GM23338 (cell line): ENCODE measurements at regions not wholly inside any gene's neighbourhood (a gene's known extent, or its start where the extent isn't known, plus 50 kb on each side); places are given as distances from the start of the nearest gene placed in this dataset.

Experiments used
- ATAC-seq: fragments of 200-7000 bp; cut with Tn5 transposase; 3 replicates; pipeline ENCODE4 v1.9.1; 2020
- DNase-seq: peaks from one replicate; pipeline ENCODE4 v3.0.0-alpha.2; 2015; ENCODE audit warnings: low spot score
- H2AFZ ChIP-seq: fragments of 200-600 bp; sonication (generic); 2 replicates; pipeline ENCODE4 v1.8.0; 2016; ENCODE audit warnings: antibody characterized with exemption, mild to moderate bottlenecking, moderate library complexity
- H3F3A ChIP-seq: fragments of 200-600 bp; sonication (generic); replicated peaks from 2 replicates; pipeline ENCODE4 v1.8.0; 2017; ENCODE audit warnings: antibody characterized with exemption, mixed run types, low read depth
- H3K27ac ChIP-seq: fragments of 200-600 bp; sonication (generic); 2 replicates; pipeline ENCODE4 v1.6.1; 2016; ENCODE audit warnings: low read depth
- H3K27me3 ChIP-seq: fragments of 200-600 bp; sonication (generic); 2 replicates; pipeline ENCODE4 v1.8.0; 2016; ENCODE audit warnings: mild to moderate bottlenecking, mixed run types, moderate library complexity; ENCODE audit not compliant: insufficient read depth
- H3K36me3 ChIP-seq: fragments of 200-600 bp; sonication (generic); 2 replicates; pipeline ENCODE4 v1.8.0; 2016; ENCODE audit warnings: mild to moderate bottlenecking; ENCODE audit not compliant: insufficient read depth
- H3K4me1 ChIP-seq: fragments of 200-600 bp; sonication (generic); 2 replicates; pipeline ENCODE4 v1.8.0; 2016; ENCODE audit warnings: mild to moderate bottlenecking, moderate library complexity; ENCODE audit not compliant: insufficient read depth
- H3K4me2 ChIP-seq: fragments of 200-600 bp; sonication (generic); 2 replicates; pipeline ENCODE4 v1.7.1; 2017; ENCODE audit warnings: mixed run types
- H3K4me3 ChIP-seq: fragments of 200-600 bp; sonication (generic); 2 replicates; pipeline ENCODE4 v1.6.1; 2016; ENCODE audit warnings: mixed run types
- H3K79me2 ChIP-seq: fragments of 200-600 bp; sonication (generic); replicated peaks from 2 replicates; pipeline ENCODE4 v1.8.0; 2017; ENCODE audit warnings: mild to moderate bottlenecking; ENCODE audit not compliant: insufficient read depth
- H3K9me2 ChIP-seq: fragments of 200-600 bp; sonication (generic); 2 replicates; pipeline ENCODE4 v1.8.0; 2017; ENCODE audit not compliant: insufficient read depth
- H4K20me1 ChIP-seq: fragments of 200-600 bp; sonication (generic); replicated peaks from 2 replicates; pipeline ENCODE4 v1.8.0; 2017; ENCODE audit warnings: mild to moderate bottlenecking; ENCODE audit not compliant: insufficient read depth
- H3K27ac Mint-ChIP-seq: 2 replicates; pipeline ENCODE4 v1.8.0; 2020; ENCODE audit warnings: inconsistent platforms, mild to moderate bottlenecking, moderate library complexity, mixed read lengths
- H3K27me3 Mint-ChIP-seq: 3 replicates; pipeline ENCODE4 v1.8.0; 2022; ENCODE audit warnings: low read depth, mild to moderate bottlenecking, moderate library complexity, mixed read lengths, inconsistent platforms; ENCODE audit not compliant: insufficient read depth, poor library complexity
- H3K36me3 Mint-ChIP-seq: 3 replicates; pipeline ENCODE4 v1.8.0; 2021; ENCODE audit warnings: low read depth, mild to moderate bottlenecking, inconsistent platforms, moderate library complexity, mixed read lengths
- H3K4me1 Mint-ChIP-seq: 3 replicates; pipeline ENCODE4 v1.8.0; 2020; ENCODE audit warnings: mild to moderate bottlenecking, inconsistent platforms, mixed read lengths
- H3K4me3 Mint-ChIP-seq: 3 replicates; pipeline ENCODE4 v1.8.0; 2021; ENCODE audit warnings: moderate library complexity, mild to moderate bottlenecking, inconsistent platforms, mixed read lengths
- H3K9me3 Mint-ChIP-seq: 3 replicates; pipeline ENCODE4 v1.8.0; 2020; ENCODE audit warnings: moderate library complexity, mild to moderate bottlenecking, inconsistent platforms, mixed read lengths
- CREB1 ChIP-seq: fragments of 250-450 bp; sonication (Bioruptor Pico); IDR thresholded peaks from 2 replicates; pipeline ENCODE4 v1.5.0; 2020; ENCODE audit warnings: low read depth, mild to moderate bottlenecking, moderate library complexity
- EZH2 ChIP-seq: fragments of 200-600 bp; sonication (generic); IDR thresholded peaks from one replicate; pipeline ENCODE4 v1.8.0; 2017; ENCODE audit warnings: antibody characterized with exemption, mild to moderate bottlenecking, low read depth; ENCODE audit not compliant: unreplicated experiment
- EZH2phosphoT487 ChIP-seq: fragments of 200-600 bp; sonication (generic); IDR thresholded peaks from one replicate; pipeline ENCODE4 v1.8.1; 2018; ENCODE audit warnings: antibody characterized with exemption; ENCODE audit not compliant: unreplicated experiment
- JUNB ChIP-seq: IDR thresholded peaks from one replicate; pipeline ENCODE4 v1.6.1; 2016; ENCODE audit warnings: antibody characterized with exemption; ENCODE audit not compliant: unreplicated experiment
- NANOG ChIP-seq: IDR thresholded peaks from 2 replicates; pipeline ENCODE4 v1.6.1; 2016; ENCODE audit warnings: antibody characterized with exemption, borderline replicate concordance
- POLR2AphosphoS5 ChIP-seq: IDR thresholded peaks from 2 replicates; pipeline ENCODE4 v1.6.1; 2016; ENCODE audit warnings: antibody characterized with exemption, low read depth
- STAT1 ChIP-seq: IDR thresholded peaks from one replicate; pipeline ENCODE4 v1.6.1; 2016; ENCODE audit warnings: antibody characterized with exemption; ENCODE audit not compliant: unreplicated experiment
- ZNF114 ChIP-seq: fragments of 250-450 bp; sonication (Bioruptor Pico); IDR thresholded peaks from 2 replicates; pipeline ENCODE4 v1.5.0; 2020; ENCODE audit warnings: mild to moderate bottlenecking, moderate library complexity
- ZNF331 ChIP-seq: fragments of 250-450 bp; sonication (Bioruptor Pico); IDR thresholded peaks from 2 replicates; pipeline ENCODE4 v1.5.0; 2020; ENCODE audit warnings: low read depth, mild to moderate bottlenecking, moderate library complexity
- TF ChIP-seq, protein P1 (sequence below), 2 experiments: fragments of 200-600 bp in 1 of 2; sonication (generic) in 1 of 2; conservative IDR thresholded peaks; 2 replicates each; pipeline versions ENCODE4 v1.5.1 to v1.6.1; 2016 to 2017; ENCODE audit warnings: antibody characterized with exemption in 2 of 2, low read depth in 2 of 2, mild to moderate bottlenecking in 2 of 2, moderate library complexity in 1 of 2
- TF ChIP-seq, protein P2 (sequence below): IDR thresholded peaks from one replicate; pipeline ENCODE4 v1.6.1; 2018; ENCODE audit warnings: antibody characterized with exemption; ENCODE audit not compliant: unreplicated experiment
- TF ChIP-seq, protein P3 (sequence below): IDR thresholded peaks from 2 replicates; pipeline ENCODE4 v1.6.1; 2016; ENCODE audit warnings: antibody characterized with exemption
- TF ChIP-seq, protein P4 (sequence below): fragments of 250-450 bp; sonication (Bioruptor Pico); IDR thresholded peaks from 2 replicates; pipeline ENCODE4 v1.5.0; 2020; ENCODE audit warnings: mild to moderate bottlenecking, moderate library complexity

DNA sequence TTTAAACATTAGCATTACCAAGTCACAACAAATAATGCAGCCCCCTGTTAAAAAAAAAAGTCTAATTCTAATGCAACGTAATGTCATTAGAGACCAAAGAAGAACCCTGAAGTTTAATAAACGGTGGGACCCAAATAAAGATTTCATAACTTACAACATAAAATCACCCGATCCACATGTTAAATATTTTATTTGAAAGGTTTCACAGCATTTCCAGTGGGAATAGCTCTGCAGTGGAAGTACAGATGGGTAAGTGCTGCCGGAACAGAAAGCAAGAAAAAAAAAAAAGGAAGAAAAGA is 320.6 kb upstream of the ZMIZ1 start:
- H3F3A ChIP-seq = no peaks in the 10 kb centered on the region
- no peak overlapping the region for H3K4me3 Mint-ChIP-seq
- peaks cover 11% of the 10 kb centered on the region for H3K27me3 Mint-ChIP-seq
- no peak overlapping the region for H3K27ac ChIP-seq
- no peak overlapping the region for H3K4me2 ChIP-seq
- no peaks in the 10 kb centered on the region for H3K4me1 ChIP-seq
- no peaks in the 10 kb centered on the region for H3K79me2 ChIP-seq
- TF ChIP-seq, protein P1, sequence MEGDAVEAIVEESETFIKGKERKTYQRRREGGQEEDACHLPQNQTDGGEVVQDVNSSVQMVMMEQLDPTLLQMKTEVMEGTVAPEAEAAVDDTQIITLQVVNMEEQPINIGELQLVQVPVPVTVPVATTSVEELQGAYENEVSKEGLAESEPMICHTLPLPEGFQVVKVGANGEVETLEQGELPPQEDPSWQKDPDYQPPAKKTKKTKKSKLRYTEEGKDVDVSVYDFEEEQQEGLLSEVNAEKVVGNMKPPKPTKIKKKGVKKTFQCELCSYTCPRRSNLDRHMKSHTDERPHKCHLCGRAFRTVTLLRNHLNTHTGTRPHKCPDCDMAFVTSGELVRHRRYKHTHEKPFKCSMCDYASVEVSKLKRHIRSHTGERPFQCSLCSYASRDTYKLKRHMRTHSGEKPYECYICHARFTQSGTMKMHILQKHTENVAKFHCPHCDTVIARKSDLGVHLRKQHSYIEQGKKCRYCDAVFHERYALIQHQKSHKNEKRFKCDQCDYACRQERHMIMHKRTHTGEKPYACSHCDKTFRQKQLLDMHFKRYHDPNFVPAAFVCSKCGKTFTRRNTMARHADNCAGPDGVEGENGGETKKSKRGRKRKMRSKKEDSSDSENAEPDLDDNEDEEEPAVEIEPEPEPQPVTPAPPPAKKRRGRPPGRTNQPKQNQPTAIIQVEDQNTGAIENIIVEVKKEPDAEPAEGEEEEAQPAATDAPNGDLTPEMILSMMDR (conservative IDR thresholded peaks at IDR 0.05; ENCODE audit: low read depth in 2 of 2) = no peak
- TF ChIP-seq POLR2AphosphoS5 = no peak
- TF ChIP-seq, protein P2, sequence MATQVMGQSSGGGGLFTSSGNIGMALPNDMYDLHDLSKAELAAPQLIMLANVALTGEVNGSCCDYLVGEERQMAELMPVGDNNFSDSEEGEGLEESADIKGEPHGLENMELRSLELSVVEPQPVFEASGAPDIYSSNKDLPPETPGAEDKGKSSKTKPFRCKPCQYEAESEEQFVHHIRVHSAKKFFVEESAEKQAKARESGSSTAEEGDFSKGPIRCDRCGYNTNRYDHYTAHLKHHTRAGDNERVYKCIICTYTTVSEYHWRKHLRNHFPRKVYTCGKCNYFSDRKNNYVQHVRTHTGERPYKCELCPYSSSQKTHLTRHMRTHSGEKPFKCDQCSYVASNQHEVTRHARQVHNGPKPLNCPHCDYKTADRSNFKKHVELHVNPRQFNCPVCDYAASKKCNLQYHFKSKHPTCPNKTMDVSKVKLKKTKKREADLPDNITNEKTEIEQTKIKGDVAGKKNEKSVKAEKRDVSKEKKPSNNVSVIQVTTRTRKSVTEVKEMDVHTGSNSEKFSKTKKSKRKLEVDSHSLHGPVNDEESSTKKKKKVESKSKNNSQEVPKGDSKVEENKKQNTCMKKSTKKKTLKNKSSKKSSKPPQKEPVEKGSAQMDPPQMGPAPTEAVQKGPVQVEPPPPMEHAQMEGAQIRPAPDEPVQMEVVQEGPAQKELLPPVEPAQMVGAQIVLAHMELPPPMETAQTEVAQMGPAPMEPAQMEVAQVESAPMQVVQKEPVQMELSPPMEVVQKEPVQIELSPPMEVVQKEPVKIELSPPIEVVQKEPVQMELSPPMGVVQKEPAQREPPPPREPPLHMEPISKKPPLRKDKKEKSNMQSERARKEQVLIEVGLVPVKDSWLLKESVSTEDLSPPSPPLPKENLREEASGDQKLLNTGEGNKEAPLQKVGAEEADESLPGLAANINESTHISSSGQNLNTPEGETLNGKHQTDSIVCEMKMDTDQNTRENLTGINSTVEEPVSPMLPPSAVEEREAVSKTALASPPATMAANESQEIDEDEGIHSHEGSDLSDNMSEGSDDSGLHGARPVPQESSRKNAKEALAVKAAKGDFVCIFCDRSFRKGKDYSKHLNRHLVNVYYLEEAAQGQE = no peak
- TF ChIP-seq JUNB = no peak
- no peak for TF ChIP-seq EZH2
- TF ChIP-seq ZNF331 (CRISPR knock-in tag) = no peak
- TF ChIP-seq EZH2phosphoT487 = no peak
- TF ChIP-seq CREB1 = no peak
- TF ChIP-seq, protein P3, sequence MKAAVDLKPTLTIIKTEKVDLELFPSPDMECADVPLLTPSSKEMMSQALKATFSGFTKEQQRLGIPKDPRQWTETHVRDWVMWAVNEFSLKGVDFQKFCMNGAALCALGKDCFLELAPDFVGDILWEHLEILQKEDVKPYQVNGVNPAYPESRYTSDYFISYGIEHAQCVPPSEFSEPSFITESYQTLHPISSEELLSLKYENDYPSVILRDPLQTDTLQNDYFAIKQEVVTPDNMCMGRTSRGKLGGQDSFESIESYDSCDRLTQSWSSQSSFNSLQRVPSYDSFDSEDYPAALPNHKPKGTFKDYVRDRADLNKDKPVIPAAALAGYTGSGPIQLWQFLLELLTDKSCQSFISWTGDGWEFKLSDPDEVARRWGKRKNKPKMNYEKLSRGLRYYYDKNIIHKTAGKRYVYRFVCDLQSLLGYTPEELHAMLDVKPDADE = no peak
- TF ChIP-seq STAT1 = no peak
- TF ChIP-seq, protein P4, sequence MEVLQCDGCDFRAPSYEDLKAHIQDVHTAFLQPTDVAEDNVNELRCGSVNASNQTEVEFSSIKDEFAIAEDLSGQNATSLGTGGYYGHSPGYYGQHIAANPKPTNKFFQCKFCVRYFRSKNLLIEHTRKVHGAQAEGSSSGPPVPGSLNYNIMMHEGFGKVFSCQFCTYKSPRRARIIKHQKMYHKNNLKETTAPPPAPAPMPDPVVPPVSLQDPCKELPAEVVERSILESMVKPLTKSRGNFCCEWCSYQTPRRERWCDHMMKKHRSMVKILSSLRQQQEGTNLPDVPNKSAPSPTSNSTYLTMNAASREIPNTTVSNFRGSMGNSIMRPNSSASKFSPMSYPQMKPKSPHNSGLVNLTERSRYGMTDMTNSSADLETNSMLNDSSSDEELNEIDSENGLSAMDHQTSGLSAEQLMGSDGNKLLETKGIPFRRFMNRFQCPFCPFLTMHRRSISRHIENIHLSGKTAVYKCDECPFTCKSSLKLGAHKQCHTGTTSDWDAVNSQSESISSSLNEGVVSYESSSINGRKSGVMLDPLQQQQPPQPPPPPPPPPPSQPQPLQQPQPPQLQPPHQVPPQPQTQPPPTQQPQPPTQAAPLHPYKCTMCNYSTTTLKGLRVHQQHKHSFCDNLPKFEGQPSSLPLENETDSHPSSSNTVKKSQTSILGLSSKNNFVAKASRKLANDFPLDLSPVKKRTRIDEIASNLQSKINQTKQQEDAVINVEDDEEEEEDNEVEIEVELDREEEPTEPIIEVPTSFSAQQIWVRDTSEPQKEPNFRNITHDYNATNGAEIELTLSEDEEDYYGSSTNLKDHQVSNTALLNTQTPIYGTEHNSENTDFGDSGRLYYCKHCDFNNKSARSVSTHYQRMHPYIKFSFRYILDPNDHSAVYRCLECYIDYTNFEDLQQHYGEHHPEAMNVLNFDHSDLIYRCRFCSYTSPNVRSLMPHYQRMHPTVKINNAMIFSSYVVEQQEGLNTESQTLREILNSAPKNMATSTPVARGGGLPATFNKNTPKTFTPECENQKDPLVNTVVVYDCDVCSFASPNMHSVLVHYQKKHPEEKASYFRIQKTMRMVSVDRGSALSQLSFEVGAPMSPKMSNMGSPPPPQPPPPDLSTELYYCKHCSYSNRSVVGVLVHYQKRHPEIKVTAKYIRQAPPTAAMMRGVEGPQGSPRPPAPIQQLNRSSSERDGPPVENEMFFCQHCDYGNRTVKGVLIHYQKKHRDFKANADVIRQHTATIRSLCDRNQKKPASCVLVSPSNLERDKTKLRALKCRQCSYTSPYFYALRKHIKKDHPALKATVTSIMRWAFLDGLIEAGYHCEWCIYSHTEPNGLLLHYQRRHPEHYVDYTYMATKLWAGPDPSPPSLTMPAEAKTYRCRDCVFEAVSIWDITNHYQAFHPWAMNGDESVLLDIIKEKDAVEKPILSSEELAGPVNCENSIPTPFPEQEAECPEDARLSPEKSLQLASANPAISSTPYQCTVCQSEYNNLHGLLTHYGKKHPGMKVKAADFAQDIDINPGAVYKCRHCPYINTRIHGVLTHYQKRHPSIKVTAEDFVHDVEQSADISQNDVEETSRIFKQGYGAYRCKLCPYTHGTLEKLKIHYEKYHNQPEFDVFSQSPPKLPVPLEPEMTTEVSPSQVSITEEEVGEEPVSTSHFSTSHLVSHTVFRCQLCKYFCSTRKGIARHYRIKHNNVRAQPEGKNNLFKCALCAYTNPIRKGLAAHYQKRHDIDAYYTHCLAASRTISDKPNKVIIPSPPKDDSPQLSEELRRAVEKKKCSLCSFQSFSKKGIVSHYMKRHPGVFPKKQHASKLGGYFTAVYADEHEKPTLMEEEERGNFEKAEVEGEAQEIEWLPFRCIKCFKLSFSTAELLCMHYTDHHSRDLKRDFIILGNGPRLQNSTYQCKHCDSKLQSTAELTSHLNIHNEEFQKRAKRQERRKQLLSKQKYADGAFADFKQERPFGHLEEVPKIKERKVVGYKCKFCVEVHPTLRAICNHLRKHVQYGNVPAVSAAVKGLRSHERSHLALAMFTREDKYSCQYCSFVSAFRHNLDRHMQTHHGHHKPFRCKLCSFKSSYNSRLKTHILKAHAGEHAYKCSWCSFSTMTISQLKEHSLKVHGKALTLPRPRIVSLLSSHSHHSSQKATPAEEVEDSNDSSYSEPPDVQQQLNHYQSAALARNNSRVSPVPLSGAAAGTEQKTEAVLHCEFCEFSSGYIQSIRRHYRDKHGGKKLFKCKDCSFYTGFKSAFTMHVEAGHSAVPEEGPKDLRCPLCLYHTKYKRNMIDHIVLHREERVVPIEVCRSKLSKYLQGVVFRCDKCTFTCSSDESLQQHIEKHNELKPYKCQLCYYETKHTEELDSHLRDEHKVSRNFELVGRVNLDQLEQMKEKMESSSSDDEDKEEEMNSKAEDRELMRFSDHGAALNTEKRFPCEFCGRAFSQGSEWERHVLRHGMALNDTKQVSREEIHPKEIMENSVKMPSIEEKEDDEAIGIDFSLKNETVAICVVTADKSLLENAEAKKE (CRISPR knock-in tag) = no peak
- no peak for TF ChIP-seq ZNF114 (CRISPR knock-in tag)
- no peak for TF ChIP-seq NANOG
- no peaks in the 10 kb centered on the region for H3K9me3 Mint-ChIP-seq
- no peak for DNase-seq
- H3K27me3 ChIP-seq = no peaks in the 10 kb centered on the region
- H3K4me3 ChIP-seq = no peak overlapping the region
- H3K36me3 ChIP-seq = no peaks in the 10 kb centered on the region
- H4K20me1 ChIP-seq = no peaks in the 10 kb centered on the region
- H3K4me1 Mint-ChIP-seq = peaks cover 9% of the 10 kb centered on the region
- no peak overlapping the region for H2AFZ ChIP-seq
- no peak for ATAC-seq
- H3K36me3 Mint-ChIP-seq = no peaks in the 10 kb centered on the region
- no peak overlapping the region for H3K27ac Mint-ChIP-seq
- peaks cover 13% of the 10 kb centered on the region for H3K9me2 ChIP-seq
